Panc1 (cell line): ENCODE measurements at regions not wholly inside any gene's neighbourhood (a gene's known extent, or its start where the extent isn't known, plus 50 kb on each side); places are given as distances from the start of the nearest gene placed in this dataset.

Experiments used
- ATAC-seq: fragments of 200-7000 bp; cut with Tn5 transposase; 2 replicates; pipeline ENCODE4 v1.9.1; 2020; ENCODE audit warnings: mild to moderate bottlenecking, moderate library complexity
- BruUV-seq: library from RNA; stranded (reverse); fragments of 400-500 nt; replicated peaks from 2 replicates; lab custom pipeline; 2021; lab: Mats Ljungman, UMichigan
- CTCF ChIA-PET: fragments of 300-600 bp; sonication (Branson Sonifier 250); formaldehyde crosslinking; loops from one replicate; lab custom pipeline; 2022; ENCODE audit warnings: antibody characterized with exemption; lab: Charles Lee
- POLR2A ChIA-PET: fragments of 300-600 bp; sonication (Branson Sonifier 250); formaldehyde crosslinking; loops from one replicate; lab custom pipeline; 2022; ENCODE audit warnings: antibody characterized with exemption; lab: Charles Lee
- DNase-seq: peaks from one replicate; pipeline ENCODE4 v3.0.0-alpha.2; 2010; ENCODE audit warnings: low read depth, low spot score
- H3K27ac ChIP-seq: 2 replicates; pipeline ENCODE4 v1.5.1; 2011; ENCODE audit warnings: mild to moderate bottlenecking, low read length, inconsistent platforms
- H3K27me3 ChIP-seq: fragments of 200-500 bp; sonication (Bioruptor generic); 2 replicates; pipeline ENCODE4 v1.6.0; 2014; ENCODE audit warnings: low read length, inconsistent platforms; ENCODE audit not compliant: control insufficient read depth, insufficient read depth
- H3K36me3 ChIP-seq: fragments of 200-500 bp; sonication (Bioruptor generic); 2 replicates; pipeline ENCODE4 v1.5.1; 2014; ENCODE audit warnings: inconsistent platforms, mild to moderate bottlenecking, low read length, moderate library complexity; ENCODE audit not compliant: control insufficient read depth, insufficient read depth
- H3K4me1 ChIP-seq: 2 replicates; pipeline ENCODE4 v1.5.1; 2011; ENCODE audit warnings: inconsistent platforms, mild to moderate bottlenecking, low read length, moderate library complexity; ENCODE audit not compliant: control insufficient read depth, insufficient read depth
- H3K4me3 ChIP-seq, 2 experiments: 2 replicates each; pipeline ENCODE4 v1.5.1; 2011 to 2012; ENCODE audit warnings: low read depth in 2 of 2, low read length in 2 of 2, mild to moderate bottlenecking in 2 of 2, inconsistent platforms in 1 of 2, moderate library complexity in 1 of 2
- H3K9me3 ChIP-seq: fragments of 200-500 bp; sonication (Bioruptor generic); 2 replicates; pipeline ENCODE4 v1.5.1; 2014; ENCODE audit warnings: low read depth, mild to moderate bottlenecking, inconsistent platforms, low read length, moderate library complexity; ENCODE audit not compliant: control insufficient read depth, insufficient read depth
- POLR2AphosphoS5 ChIP-seq: IDR thresholded peaks from 2 replicates; pipeline ENCODE4 v1.6.1; 2012; ENCODE audit warnings: mild to moderate bottlenecking, low read depth, low read length, moderate library complexity
- REST ChIP-seq, 2 experiments: IDR thresholded peaks; 2 replicates each; pipeline ENCODE4 v1.6.1; 2011 to 2012; ENCODE audit warnings: low read depth in 2 of 2, control low read depth in 1 of 2, low read length in 1 of 2, mild to moderate bottlenecking in 1 of 2, moderate library complexity in 1 of 2; ENCODE audit not compliant: insufficient read depth in 1 of 2
- SIN3A ChIP-seq: IDR thresholded peaks from 2 replicates; pipeline ENCODE4 v1.6.1; 2012; ENCODE audit warnings: low read depth, mild to moderate bottlenecking, low read length, moderate library complexity, borderline replicate concordance; ENCODE audit not compliant: insufficient read depth
- TCF7L2 ChIP-seq: IDR thresholded peaks from 2 replicates; pipeline ENCODE4 v1.6.1; 2011; ENCODE audit warnings: mild to moderate bottlenecking, low read depth, low read length, inconsistent platforms
- in situ Hi-C: cut with HindIII; loops from 2 replicates; pipeline ENCODE4 v1.10.0; 2016; ENCODE audit warnings: low sequenced_read_pairs, low pct_unique_long_range_greater_than_20kb
- intact Hi-C: fragments of 100-400 bp; cut with micrococcal nuclease; formaldehyde crosslinking; loops from one replicate; pipeline ENCODE4 v1.10.0; 2022; ENCODE audit not compliant: unreplicated experiment
- TF ChIP-seq, protein P1 (sequence below): fragments of 450-650 bp; IDR thresholded peaks from 2 replicates; pipeline ENCODE4 v1.5.1; 2017; ENCODE audit warnings: mild to moderate bottlenecking

GRCh38 chr12:125651625-125652024 lies 586.4 kb downstream of the AACS start:
- Histone ChIP-seq H3K27ac (no peak overlapping the region), H3K4me1 (no peaks in the 10 kb centered on the region), H3K4me3 (no peak overlapping the region), H3K27me3 (no peaks in the 10 kb centered on the region), H3K36me3 (no peaks in the 10 kb centered on the region), H3K9me3 (no peaks in the 10 kb centered on the region)
- intact Hi-C loops, result no loop called here
- DNase-seq, result no peak
- no peak for ATAC-seq
- TF ChIP-seq REST (IDR thresholded peaks at IDR 0.05; ENCODE audit: insufficient read depth in 1 of 2, low read depth in 2 of 2, low read length in 1 of 2) (no peak), SIN3A (no peak), TCF7L2 (no peak), POLR2AphosphoS5 (no peak)
- TF ChIP-seq, protein P1, sequence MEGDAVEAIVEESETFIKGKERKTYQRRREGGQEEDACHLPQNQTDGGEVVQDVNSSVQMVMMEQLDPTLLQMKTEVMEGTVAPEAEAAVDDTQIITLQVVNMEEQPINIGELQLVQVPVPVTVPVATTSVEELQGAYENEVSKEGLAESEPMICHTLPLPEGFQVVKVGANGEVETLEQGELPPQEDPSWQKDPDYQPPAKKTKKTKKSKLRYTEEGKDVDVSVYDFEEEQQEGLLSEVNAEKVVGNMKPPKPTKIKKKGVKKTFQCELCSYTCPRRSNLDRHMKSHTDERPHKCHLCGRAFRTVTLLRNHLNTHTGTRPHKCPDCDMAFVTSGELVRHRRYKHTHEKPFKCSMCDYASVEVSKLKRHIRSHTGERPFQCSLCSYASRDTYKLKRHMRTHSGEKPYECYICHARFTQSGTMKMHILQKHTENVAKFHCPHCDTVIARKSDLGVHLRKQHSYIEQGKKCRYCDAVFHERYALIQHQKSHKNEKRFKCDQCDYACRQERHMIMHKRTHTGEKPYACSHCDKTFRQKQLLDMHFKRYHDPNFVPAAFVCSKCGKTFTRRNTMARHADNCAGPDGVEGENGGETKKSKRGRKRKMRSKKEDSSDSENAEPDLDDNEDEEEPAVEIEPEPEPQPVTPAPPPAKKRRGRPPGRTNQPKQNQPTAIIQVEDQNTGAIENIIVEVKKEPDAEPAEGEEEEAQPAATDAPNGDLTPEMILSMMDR, result no peak
- CTCF ChIA-PET, result no interaction called here
- POLR2A ChIA-PET, result no interaction called here
- no TSS peak for BruUV-seq
- in situ Hi-C loops, result no loop called here

GRCh38 chr12:125652681-125653080 lies 587.4 kb downstream of the AACS start:
- no peaks in the 10 kb centered on the region for H3K9me3 ChIP-seq
- no peak for DNase-seq
- H3K4me3 ChIP-seq, result no peak overlapping the region
- in situ Hi-C loops, result no loop called here
- no peaks in the 10 kb centered on the region for H3K4me1 ChIP-seq
- CTCF ChIA-PET, result no interaction called here
- H3K36me3 ChIP-seq, result no peaks in the 10 kb centered on the region
- ATAC-seq, result no peak
- intact Hi-C loops, result no loop called here
- H3K27me3 ChIP-seq, result no peaks in the 10 kb centered on the region
- BruUV-seq, result no TSS peak
- POLR2A ChIA-PET, result no interaction called here
- no peak overlapping the region for H3K27ac ChIP-seq
- TF ChIP-seq, protein P1, result no peak
- TF ChIP-seq REST (IDR thresholded peaks at IDR 0.05; ENCODE audit: insufficient read depth in 1 of 2, low read depth in 2 of 2, low read length in 1 of 2) (no peak), TCF7L2 (no peak), SIN3A (no peak), POLR2AphosphoS5 (no peak)
